OCI-LY1 (cell line): ENCODE measurements at regions not wholly inside any gene's neighbourhood (a gene's known extent, or its start where the extent isn't known, plus 50 kb on each side); places are given as distances from the start of the nearest gene placed in this dataset.
"Not testable (repeated sequence)": the region's sequence is repeated elsewhere in the genome, so short reads cannot be mapped to it uniquely, and the experiment has no call there.

Experiments
- H2AFZ ChIP-seq: fragments of 200-600 bp; sonication (generic), shearing (Covaris generic); 2 replicates; pipeline ENCODE4 v1.6.0; 2014; ENCODE audit warnings: antibody characterized with exemption, mild to moderate bottlenecking, low read length
- H3F3A ChIP-seq: fragments of 200-600 bp; sonication (generic), shearing (Covaris generic); 2 replicates; pipeline ENCODE4 v1.6.0; 2014; ENCODE audit warnings: mild to moderate bottlenecking, antibody characterized with exemption, low read length, moderate library complexity; ENCODE audit not compliant: insufficient read depth
- H3K27ac ChIP-seq: fragments of 200-600 bp; sonication (generic); 2 replicates; pipeline ENCODE4 v1.5.1; 2014; ENCODE audit warnings: low read length, mixed run types, mild to moderate bottlenecking, low read depth; ENCODE audit not compliant: poor library complexity, severe bottlenecking
- H3K27me3 ChIP-seq: fragments of 200-600 bp; sonication (generic); 2 replicates; pipeline ENCODE4 v1.6.0; 2014; ENCODE audit warnings: antibody characterized with exemption, mild to moderate bottlenecking, low read length, moderate library complexity; ENCODE audit not compliant: insufficient read depth
- H3K36me3 ChIP-seq: fragments of 200-600 bp; sonication (generic); 2 replicates; pipeline ENCODE4 v1.6.1; 2014; ENCODE audit warnings: mild to moderate bottlenecking, antibody characterized with exemption, low read length, moderate library complexity, mixed read lengths; ENCODE audit not compliant: insufficient read depth
- H3K4me1 ChIP-seq: fragments of 200-600 bp; sonication (generic); 2 replicates; pipeline ENCODE4 v1.5.1; 2014; ENCODE audit warnings: mild to moderate bottlenecking, low read length, moderate library complexity; ENCODE audit not compliant: insufficient read depth, severe bottlenecking
- H3K4me2 ChIP-seq: fragments of 200-600 bp; sonication (generic), shearing (Covaris generic); 2 replicates; pipeline ENCODE4 v1.6.1; 2014; ENCODE audit warnings: low read length
- H3K4me3 ChIP-seq: fragments of 200-600 bp; sonication (generic); 2 replicates; pipeline ENCODE4 v1.5.1; 2014; ENCODE audit warnings: low read length, low read depth, mild to moderate bottlenecking, mixed read lengths; ENCODE audit not compliant: poor library complexity, severe bottlenecking
- H3K79me2 ChIP-seq: fragments of 200-600 bp; shearing (Covaris generic); 2 replicates; pipeline ENCODE4 v1.6.1; 2016; ENCODE audit warnings: mixed run types, low read length, mixed read lengths; ENCODE audit not compliant: insufficient read depth
- H3K9ac ChIP-seq: fragments of 200-600 bp; sonication (generic), shearing (Covaris generic); 2 replicates; pipeline ENCODE4 v1.6.1; 2014; ENCODE audit warnings: mild to moderate bottlenecking, low read length, mixed read lengths
- H3K9me2 ChIP-seq: fragments of 200-600 bp; sonication (generic), shearing (Covaris generic); 2 replicates; pipeline ENCODE4 v1.6.1; 2014; ENCODE audit warnings: low read depth, mild to moderate bottlenecking, low read length, mixed read lengths
- H3K9me3 ChIP-seq: fragments of 200-600 bp; shearing (Covaris generic); 2 replicates; pipeline ENCODE4 v1.6.1; 2014; ENCODE audit warnings: low read length, mixed read lengths
- H4K20me1 ChIP-seq: fragments of 200-600 bp; sonication (generic), shearing (Covaris generic); 2 replicates; pipeline ENCODE4 v1.6.0; 2016; ENCODE audit warnings: mild to moderate bottlenecking, low read length; ENCODE audit not compliant: insufficient read depth
- CTCF ChIP-seq: fragments of 200-600 bp; sonication (generic), shearing (Covaris generic); IDR thresholded peaks from 2 replicates; pipeline ENCODE4 v1.5.1; 2017; ENCODE audit warnings: mild to moderate bottlenecking, antibody characterized with exemption, low read length, moderate library complexity, mixed read lengths
- EZH2 ChIP-seq: fragments of 200-600 bp; sonication (generic), shearing (Covaris generic); IDR thresholded peaks from 2 replicates; pipeline ENCODE4 v1.8.0; 2017; ENCODE audit warnings: borderline replicate concordance, mixed run types, mild to moderate bottlenecking, antibody characterized with exemption, low read length, moderate library complexity, mixed read lengths

GRCh38 chr16:22712471-22712870, 101.5 kb upstream of the HS3ST2 start:
- H3K4me2 ChIP-seq = no peak overlapping the region
- H3K9me2 ChIP-seq = no peaks in the 10 kb centered on the region
- H3K4me3 ChIP-seq = no peak overlapping the region
- no peak overlapping the region for H3K9ac ChIP-seq
- no peaks in the 10 kb centered on the region; the same call in 1 of the 2 replicates for H3K36me3 ChIP-seq
- no peaks in the 10 kb centered on the region for H3K27me3 ChIP-seq
- no peaks in the 10 kb centered on the region for H4K20me1 ChIP-seq
- H3K27ac ChIP-seq = no peak overlapping the region
- no peak overlapping the region for H2AFZ ChIP-seq
- H3K9me3 ChIP-seq = 0 out of 2 replicates have a peak, but pooled peaks cover 6% of the 10 kb centered on the region
- no peaks in the 10 kb centered on the region for H3K4me1 ChIP-seq
- TF ChIP-seq EZH2 = no peak
- no peak for TF ChIP-seq CTCF
- no peaks in the 10 kb centered on the region for H3F3A ChIP-seq
- no peaks in the 10 kb centered on the region for H3K79me2 ChIP-seq

GRCh38 chr16:22718598-22718997, 95.4 kb upstream of the HS3ST2 start:
- H3K27ac ChIP-seq, H3K27me3 ChIP-seq, H3K4me3 ChIP-seq, H2AFZ ChIP-seq, H3K4me2 ChIP-seq, H3F3A ChIP-seq, H3K79me2 ChIP-seq, H4K20me1 ChIP-seq, H3K9ac ChIP-seq, H3K9me3 ChIP-seq, H3K36me3 ChIP-seq, H3K9me2 ChIP-seq, H3K4me1 ChIP-seq: not testable (repeated sequence)

GRCh38 chr16:22719945-22720344, 94.0 kb upstream of the HS3ST2 start:
- no peaks in the 10 kb centered on the region for H3K4me1 ChIP-seq
- TF ChIP-seq EZH2 = no peak
- no peak for TF ChIP-seq CTCF
- no peak overlapping the region for H3K27ac ChIP-seq
- H3F3A ChIP-seq = no peaks in the 10 kb centered on the region
- no peaks in the 10 kb centered on the region; the same call in 1 of the 2 replicates for H3K27me3 ChIP-seq
- no peaks in the 10 kb centered on the region for H3K9me2 ChIP-seq
- H3K79me2 ChIP-seq = no peaks in the 10 kb centered on the region
- H3K36me3 ChIP-seq = no peaks in the 10 kb centered on the region
- no peaks in the 10 kb centered on the region for H4K20me1 ChIP-seq
- H3K4me2 ChIP-seq = no peak overlapping the region
- no peaks in the 10 kb centered on the region for H3K9me3 ChIP-seq
- H2AFZ ChIP-seq = no peak overlapping the region
- H3K9ac ChIP-seq = no peak overlapping the region
- H3K4me3 ChIP-seq = no peak overlapping the region

- H3K4me2 ChIP-seq = no peak overlapping the region
- H3K27me3 ChIP-seq = no peaks in the 10 kb centered on the region; the same call in 1 of the 2 replicates
- no peaks in the 10 kb centered on the region for H3K79me2 ChIP-seq
- no peaks in the 10 kb centered on the region for H3K9me2 ChIP-seq
- no peak overlapping the region for H3K27ac ChIP-seq
- no peak overlapping the region for H3K4me3 ChIP-seq
- TF ChIP-seq CTCF = no peak
- TF ChIP-seq EZH2 = no peak
- H3F3A ChIP-seq = no peaks in the 10 kb centered on the region
- no peaks in the 10 kb centered on the region for H4K20me1 ChIP-seq
- H3K9me3 ChIP-seq = no peaks in the 10 kb centered on the region
- H3K36me3 ChIP-seq = no peaks in the 10 kb centered on the region
- no peaks in the 10 kb centered on the region for H3K4me1 ChIP-seq
- no peak overlapping the region for H3K9ac ChIP-seq
- no peak overlapping the region for H2AFZ ChIP-seq
Observed at GRCh38 chr16:22721511-22722100, 92.4 kb upstream of the HS3ST2 start.

- not testable (repeated sequence) for H3K27me3 ChIP-seq, H3K4me3 ChIP-seq, H3K27ac ChIP-seq, H3F3A ChIP-seq, H3K36me3 ChIP-seq, H3K79me2 ChIP-seq, H3K9me3 ChIP-seq, H4K20me1 ChIP-seq, H3K4me1 ChIP-seq, H2AFZ ChIP-seq, H3K9me2 ChIP-seq, H3K4me2 ChIP-seq, H3K9ac ChIP-seq
Observed at GRCh38 chr16:22722551-22723541, 91.1 kb upstream of the HS3ST2 start.
